ENCODE measurements at regions not wholly inside any gene's neighbourhood (a gene's known extent, or its start where the extent isn't known, plus 50 kb on each side); places are given as distances from the start of the nearest gene placed in this dataset.

DNA sequence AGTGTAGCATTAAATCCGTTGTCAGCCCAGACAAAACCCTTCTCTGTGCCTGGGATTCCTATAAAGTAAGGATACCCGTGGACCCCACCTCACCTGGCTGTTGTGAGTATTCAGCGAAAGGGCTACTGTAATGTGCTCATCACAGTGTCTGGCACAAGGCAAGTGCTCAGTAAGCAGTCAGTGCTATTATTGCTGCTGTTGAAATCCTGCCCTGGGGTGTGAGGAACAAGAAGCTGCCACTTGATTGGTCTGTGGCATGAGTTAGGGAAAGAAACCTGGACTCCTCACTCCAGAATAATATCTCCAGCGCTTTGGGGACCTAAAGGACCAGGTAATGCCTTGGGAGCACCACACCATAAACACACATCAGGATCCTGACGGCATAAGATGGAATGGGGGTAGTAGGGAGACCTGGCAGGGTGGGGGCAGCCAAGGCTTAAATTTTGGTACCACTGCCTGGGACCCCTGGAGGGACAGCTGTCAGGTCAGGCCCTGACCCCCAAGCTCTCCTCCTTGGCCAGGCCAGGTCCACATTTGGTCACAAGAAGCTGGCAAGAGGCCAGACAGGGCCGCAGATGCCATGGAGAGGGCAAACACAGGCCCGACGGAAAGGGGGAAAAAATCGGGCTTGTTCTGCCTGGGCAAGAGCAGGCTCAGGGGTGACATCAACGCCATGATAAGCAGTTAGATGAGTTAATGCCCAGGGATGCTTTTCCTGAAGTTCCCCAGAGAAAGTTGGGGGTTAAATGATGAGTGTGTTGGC lies 66.5 kb downstream of the MRPL14 start:
- H3K79me2 ChIP-seq (ENCODE audit: low read depth), result 0 out of 2 replicates have a peak, but pooled peaks cover 19% of the 10 kb centered on the region
- no peaks in the 10 kb centered on the region for H3K9me3 ChIP-seq (ENCODE audit: insufficient read depth, low read depth)
- peaks cover 5% of the 10 kb centered on the region; the same call in 1 of the 2 replicates for H3K36me3 ChIP-seq (ENCODE audit: low read depth)
- H3K4me3 ChIP-seq, result no peak overlapping the region
- ChIA-PET POLR2A (ENCODE audit: unreplicated experiment) (no interaction called here), CTCF (interaction anchor here (0.9 kb wide), 1 partner anchor 292 kb away, joined by 3 read pairs; no protein-coding TSS in a partner anchor)
- no peaks in the 10 kb centered on the region for H3K27me3 ChIP-seq (ENCODE audit: insufficient read depth, low read depth)
- no peaks in the 10 kb centered on the region for H3K9me2 ChIP-seq (ENCODE audit: insufficient read depth)
- H2AFZ ChIP-seq, result no peak overlapping the region
- no peak overlapping the region for H3K4me2 ChIP-seq
- peaks cover 84% of the 10 kb centered on the region for H3K4me1 ChIP-seq (replicated peaks; ENCODE audit: insufficient read depth)
- intact Hi-C loops (cut with micrococcal nuclease; ENCODE audit: unreplicated experiment), result no loop called here
- no peak for DNase-seq
- H4K20me1 ChIP-seq (ENCODE audit: insufficient read depth), result no peaks in the 10 kb centered on the region
- no peak for TF ChIP-seq EZH2 (IDR thresholded peaks at IDR 0.05; ENCODE audit: low read depth)
- TF ChIP-seq, protein P1, sequence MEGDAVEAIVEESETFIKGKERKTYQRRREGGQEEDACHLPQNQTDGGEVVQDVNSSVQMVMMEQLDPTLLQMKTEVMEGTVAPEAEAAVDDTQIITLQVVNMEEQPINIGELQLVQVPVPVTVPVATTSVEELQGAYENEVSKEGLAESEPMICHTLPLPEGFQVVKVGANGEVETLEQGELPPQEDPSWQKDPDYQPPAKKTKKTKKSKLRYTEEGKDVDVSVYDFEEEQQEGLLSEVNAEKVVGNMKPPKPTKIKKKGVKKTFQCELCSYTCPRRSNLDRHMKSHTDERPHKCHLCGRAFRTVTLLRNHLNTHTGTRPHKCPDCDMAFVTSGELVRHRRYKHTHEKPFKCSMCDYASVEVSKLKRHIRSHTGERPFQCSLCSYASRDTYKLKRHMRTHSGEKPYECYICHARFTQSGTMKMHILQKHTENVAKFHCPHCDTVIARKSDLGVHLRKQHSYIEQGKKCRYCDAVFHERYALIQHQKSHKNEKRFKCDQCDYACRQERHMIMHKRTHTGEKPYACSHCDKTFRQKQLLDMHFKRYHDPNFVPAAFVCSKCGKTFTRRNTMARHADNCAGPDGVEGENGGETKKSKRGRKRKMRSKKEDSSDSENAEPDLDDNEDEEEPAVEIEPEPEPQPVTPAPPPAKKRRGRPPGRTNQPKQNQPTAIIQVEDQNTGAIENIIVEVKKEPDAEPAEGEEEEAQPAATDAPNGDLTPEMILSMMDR (conservative IDR thresholded peaks at IDR 0.05), result no peak
- peaks cover 56% of the 10 kb centered on the region for H3F3A ChIP-seq (ENCODE audit: insufficient read depth, low read depth)
- peak overlapping the region; percentile 95 for H3K27ac ChIP-seq
- no TSS peak for BruUV-seq (replicated peaks)

DNA sequence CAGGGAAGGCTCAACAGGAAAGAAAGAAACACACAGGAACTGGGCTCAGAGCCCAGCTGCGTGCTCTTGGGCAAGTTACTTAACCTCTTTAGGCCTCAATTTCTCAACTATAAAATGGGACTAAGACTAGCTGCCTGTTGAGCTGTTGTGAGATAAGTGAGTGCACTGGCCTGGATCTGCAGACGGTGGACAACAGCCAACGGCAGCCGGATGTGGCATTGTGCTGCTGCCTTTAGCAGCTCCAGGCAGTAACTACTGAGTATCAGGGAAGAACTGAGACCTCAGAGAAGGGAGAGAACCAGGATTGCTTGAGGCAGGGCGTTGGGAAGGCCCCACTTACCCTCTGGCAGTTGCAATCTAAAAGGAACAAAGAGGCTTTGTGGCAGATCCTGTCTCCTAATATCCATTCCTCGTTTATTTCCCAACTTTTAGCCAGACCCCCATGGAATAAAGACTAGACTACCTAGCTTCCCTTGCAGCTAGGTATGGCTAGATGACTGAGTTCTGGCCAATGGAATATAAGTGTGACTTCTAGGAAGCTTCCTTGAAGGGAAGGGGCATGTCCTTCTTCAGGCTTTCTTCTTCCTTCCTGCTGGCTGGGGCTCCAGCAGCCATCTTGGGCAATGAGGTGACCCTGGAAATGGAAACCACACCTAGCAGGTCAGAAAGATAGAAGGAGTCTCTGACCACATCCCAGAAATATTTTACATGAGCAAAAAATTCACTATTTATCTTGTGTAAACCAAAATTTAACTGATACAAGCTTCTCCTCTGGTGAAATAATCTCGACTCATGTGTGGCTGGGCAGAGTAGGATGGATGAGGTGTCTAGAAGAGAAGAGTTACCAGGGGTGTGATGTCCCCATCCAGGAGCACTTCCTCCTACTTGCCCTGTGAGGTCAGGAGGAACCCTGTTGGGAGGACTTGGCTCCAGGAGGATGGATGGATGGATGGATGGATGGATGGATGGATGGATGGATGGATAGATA lies 67.6 kb downstream of the MRPL14 start:
- TF ChIP-seq, protein P1 (conservative IDR thresholded peaks at IDR 0.05), result no peak
- no peak for TF ChIP-seq EZH2 (IDR thresholded peaks at IDR 0.05; ENCODE audit: low read depth)
- CTCF ChIA-PET, result interaction anchor here (1.2 kb wide), 1 partner anchor 26 kb away, joined by 3 read pairs; no protein-coding TSS in a partner anchor
- peak overlapping the region; percentile 95 for H3K27ac ChIP-seq
- H3K4me1 ChIP-seq (replicated peaks; ENCODE audit: insufficient read depth), result peaks cover 84% of the 10 kb centered on the region
- peaks cover 5% of the 10 kb centered on the region; the same call in 1 of the 2 replicates for H3K36me3 ChIP-seq (ENCODE audit: low read depth)
- H3K27me3 ChIP-seq (ENCODE audit: insufficient read depth, low read depth), result no peaks in the 10 kb centered on the region
- intact Hi-C loops (cut with micrococcal nuclease; ENCODE audit: unreplicated experiment), result loop anchor here (5.0 kb wide), 1 partner anchor 132 kb away; no protein-coding TSS in a partner anchor
- H2AFZ ChIP-seq, result no peak overlapping the region
- H3F3A ChIP-seq (ENCODE audit: insufficient read depth, low read depth), result peaks cover 52% of the 10 kb centered on the region
- H3K9me3 ChIP-seq (ENCODE audit: insufficient read depth, low read depth), result no peaks in the 10 kb centered on the region
- no peak for DNase-seq
- 0 out of 2 replicates have a peak, but pooled peaks cover 19% of the 10 kb centered on the region for H3K79me2 ChIP-seq (ENCODE audit: low read depth)
- peak overlapping the region; percentile 25; the same call in 1 of the 2 replicates for H3K4me3 ChIP-seq
- no peaks in the 10 kb centered on the region for H3K9me2 ChIP-seq (ENCODE audit: insufficient read depth)
- no peaks in the 10 kb centered on the region for H4K20me1 ChIP-seq (ENCODE audit: insufficient read depth)
- H3K4me2 ChIP-seq, result peak overlapping the region; percentile 79
- no TSS peak for BruUV-seq (replicated peaks)
- POLR2A ChIA-PET (ENCODE audit: unreplicated experiment), result interaction anchor here (0.6 kb wide), 1 partner anchor 11 kb away, joined by 3 read pairs; no protein-coding TSS in a partner anchor

All from PC-9 (cell line).